IMR-90 (cell line): ENCODE measurements at regions not wholly inside any gene's neighbourhood (a gene's known extent, or its start where the extent isn't known, plus 50 kb on each side); places are given as distances from the start of the nearest gene placed in this dataset.

Experiments used
- ATAC-seq: fragments of 200-7000 bp; cut with Tn5 transposase; 2 replicates; pipeline ENCODE4 v1.9.1; 2020; ENCODE audit warnings: low read depth, mild to moderate bottlenecking, moderate library complexity
- BruUV-seq: library from RNA; stranded (reverse); fragments of 400-500 nt; replicated peaks from 2 replicates; lab custom pipeline; 2021; lab: Mats Ljungman, UMichigan
- CTCF ChIA-PET: fragments of 300-600 bp; formaldehyde crosslinking; extraction: SDS; loops from one replicate; lab custom pipeline; 2021; ENCODE audit warnings: antibody characterized with exemption; lab: Yijun Ruan, JAX
- POLR2A ChIA-PET: fragments of 300-600 bp; sonication (Branson Sonifier 250); formaldehyde crosslinking; loops from one replicate; lab custom pipeline; 2022; ENCODE audit warnings: antibody characterized with exemption; ENCODE audit not compliant: unreplicated experiment; lab: Charles Lee
- DNase-seq: peaks from one replicate; pipeline ENCODE4 v3.0.0; 2013
- H2AFZ ChIP-seq: replicated peaks from 2 replicates; pipeline ENCODE3; 2013; ENCODE audit warnings: low read length, mild to moderate bottlenecking; ENCODE audit not compliant: poor library complexity
- H2AK5ac ChIP-seq: 2 replicates; pipeline ENCODE4 v1.6.1; 2013; ENCODE audit warnings: low read depth, low read length, inconsistent platforms
- H2AK9ac ChIP-seq: replicated peaks from 2 replicates; pipeline ENCODE3; 2013; ENCODE audit warnings: mild to moderate bottlenecking, low read depth, low read length, moderate library complexity; ENCODE audit not compliant: poor library complexity
- H2BK120ac ChIP-seq: 2 replicates; pipeline ENCODE4 v1.6.1; 2013; ENCODE audit warnings: low read depth, low read length, inconsistent platforms
- H2BK15ac ChIP-seq: 3 replicates; pipeline ENCODE4 v1.6.1; 2013; ENCODE audit warnings: low read depth, low read length, inconsistent platforms
- H2BK20ac ChIP-seq: 2 replicates; pipeline ENCODE4 v1.6.1; 2013; ENCODE audit warnings: low read depth, mild to moderate bottlenecking, inconsistent platforms, low read length, moderate library complexity
- H2BK5ac ChIP-seq: 2 replicates; pipeline ENCODE4 v1.6.1; 2013; ENCODE audit warnings: mild to moderate bottlenecking, low read depth, low read length, inconsistent platforms; ENCODE audit not compliant: poor library complexity, severe bottlenecking
- H3K14ac ChIP-seq: replicated peaks from 2 replicates; pipeline ENCODE4 v1.6.1; 2013; ENCODE audit warnings: low read depth, low read length, inconsistent platforms
- H3K18ac ChIP-seq: 2 replicates; pipeline ENCODE4 v1.6.1; 2013; ENCODE audit warnings: low read depth, low read length, control low read depth
- H3K23ac ChIP-seq: 2 replicates; pipeline ENCODE4 v1.6.1; 2013; ENCODE audit warnings: low read depth, low read length, inconsistent platforms
- H3K27ac ChIP-seq: 2 replicates; pipeline ENCODE4 v1.5.1; 2013; ENCODE audit warnings: mild to moderate bottlenecking, control low read depth, low read length; ENCODE audit not compliant: insufficient read depth
- H3K27me3 ChIP-seq: 2 replicates; pipeline ENCODE4 v1.6.1; 2013; ENCODE audit warnings: low read length; ENCODE audit not compliant: control insufficient read depth, insufficient read depth
- H3K36me3 ChIP-seq: 2 replicates; pipeline ENCODE4 v1.6.1; 2013; ENCODE audit warnings: low read length, mixed read lengths; ENCODE audit not compliant: control insufficient read depth, insufficient read depth
- H3K4ac ChIP-seq: 2 replicates; pipeline ENCODE4 v1.6.1; 2013; ENCODE audit warnings: low read depth, low read length, inconsistent platforms
- H3K4me1 ChIP-seq: 2 replicates; pipeline ENCODE4 v1.6.1; 2013; ENCODE audit warnings: low read length, mixed read lengths; ENCODE audit not compliant: control insufficient read depth, insufficient read depth
- H3K4me2 ChIP-seq: 2 replicates; pipeline ENCODE4 v1.6.1; 2013; ENCODE audit warnings: low read depth, mild to moderate bottlenecking, control low read depth, low read length, moderate library complexity
- H3K4me3 ChIP-seq: 2 replicates; pipeline ENCODE4 v1.5.1; 2013; ENCODE audit warnings: low read depth, mild to moderate bottlenecking, control low read depth, low read length, moderate library complexity; ENCODE audit not compliant: insufficient read depth
- H3K56ac ChIP-seq: 2 replicates; pipeline ENCODE4 v1.6.1; 2013; ENCODE audit warnings: low read length, inconsistent platforms; ENCODE audit not compliant: insufficient read depth; ENCODE audit errors: extremely low read depth
- H3K79me1 ChIP-seq, 2 experiments: 2 replicates each; pipeline ENCODE4 v1.6.1; 2013; ENCODE audit warnings: low read length in 2 of 2, inconsistent platforms in 1 of 2, low read depth in 1 of 2
- H3K9ac ChIP-seq: 2 replicates; pipeline ENCODE4 v1.6.1; 2013; ENCODE audit warnings: low read depth, low read length, control low read depth
- H3K9me1 ChIP-seq: 2 replicates; pipeline ENCODE4 v1.6.1; 2013; ENCODE audit warnings: low read length, inconsistent platforms; ENCODE audit not compliant: insufficient read depth
- H3K9me3 ChIP-seq: 2 replicates; pipeline ENCODE4 v1.6.1; 2013; ENCODE audit warnings: low read length; ENCODE audit not compliant: control insufficient read depth, insufficient read depth
- H4K20me1 ChIP-seq: 2 replicates; pipeline ENCODE4 v1.6.1; 2013; ENCODE audit warnings: low read length, inconsistent platforms; ENCODE audit not compliant: insufficient read depth
- H4K5ac ChIP-seq: 2 replicates; pipeline ENCODE4 v1.6.1; 2013; ENCODE audit warnings: mild to moderate bottlenecking, low read depth, low read length, control low read depth
- H4K8ac ChIP-seq, 2 experiments: 2 replicates each; pipeline ENCODE4 v1.6.1; 2013; ENCODE audit warnings: low read depth in 2 of 2, low read length in 2 of 2, control low read depth in 1 of 2, inconsistent platforms in 1 of 2
- H4K91ac ChIP-seq: 2 replicates; pipeline ENCODE4 v1.6.1; 2013; ENCODE audit warnings: low read depth, low read length, inconsistent platforms; ENCODE audit not compliant: insufficient read depth
- CEBPB ChIP-seq: IDR thresholded peaks from 2 replicates; pipeline ENCODE4 v1.6.1; 2012; ENCODE audit warnings: low read depth, low read length, improper control_type of control experiment
- CHD1 ChIP-seq: IDR thresholded peaks from 2 replicates; pipeline ENCODE4 v1.6.1; 2012; ENCODE audit warnings: low read depth, low read length, improper control_type of control experiment
- CTCF ChIP-seq: conservative IDR thresholded peaks from 2 replicates; pipeline ENCODE4 v1.5.1; 2012; ENCODE audit warnings: mild to moderate bottlenecking, low read depth, low read length, improper control_type of control experiment
- MAFK ChIP-seq: IDR thresholded peaks from 2 replicates; pipeline ENCODE4 v1.6.1; 2012; ENCODE audit warnings: low read depth, low read length, improper control_type of control experiment
- NFE2L2 ChIP-seq: fragments of 150-350 bp; IDR thresholded peaks from 2 replicates; pipeline ENCODE4 v1.6.1; 2016; ENCODE audit warnings: low read depth, mild to moderate bottlenecking, low read length
- RFX5 ChIP-seq: IDR thresholded peaks from 2 replicates; pipeline ENCODE4 v1.8.0; 2012; ENCODE audit warnings: low read depth, mild to moderate bottlenecking, low read length, moderate library complexity
- WGBS, 2 experiments: methylation state at CpG; one replicate each; pipeline versions ENCODE4 v1.1.5 to v1.1.7; 2013; ENCODE audit warnings: missing lambda C conversion rate in 2 of 2; ENCODE audit not compliant: insufficient read length in 1 of 2; ENCODE audit errors: extremely low coverage in 2 of 2; 5-methylcytosine and 5-hydroxymethylcytosine counted together
- dilution Hi-C: fragments of 300-500 bp; cut with HindIII; formaldehyde crosslinking; loops from one replicate; pipeline ENCODE4 v1.14.3; 2018; ENCODE audit warnings: low sequenced_read_pairs; ENCODE audit not compliant: unreplicated experiment
- in situ Hi-C: fragments of 300-500 bp; cut with MboI; formaldehyde crosslinking; loops from 3 replicates; pipeline ENCODE4 v1.14.3; 2019; ENCODE audit warnings: low sequenced_read_pairs, inconsistent platforms, mixed read lengths
- intact Hi-C: fragments of 100-400 bp; cut with micrococcal nuclease; formaldehyde crosslinking; loops from 2 replicates; pipeline ENCODE4 v1.10.0; 2022

- Histone ChIP-seq H3K27me3 (no peaks in the 10 kb centered on the region), H2AK5ac (no peak overlapping the region), H3K4me3 (no peak overlapping the region), H3K56ac (no peak overlapping the region), H3K27ac (no peak overlapping the region), H3K18ac (no peak overlapping the region), H3K14ac (no peak overlapping the region), H3K4me1 (no peaks in the 10 kb centered on the region), H4K5ac (no peak overlapping the region), H2AK9ac (no peak overlapping the region), H3K4ac (no peak overlapping the region), H3K9me1 (no peaks in the 10 kb centered on the region), H2BK20ac (no peak overlapping the region), H2AFZ (no peak overlapping the region), H3K9ac (no peak overlapping the region), H2BK5ac (no peak overlapping the region), H4K20me1 (no peaks in the 10 kb centered on the region), H3K9me3 (peaks cover 5% of the 10 kb centered on the region; the same call in 1 of the 2 replicates), H4K91ac (no peak overlapping the region), H4K8ac (no peak overlapping the region), H2BK120ac (no peak overlapping the region), H3K23ac (no peak overlapping the region), H3K36me3 (no peaks in the 10 kb centered on the region), H3K4me2 (no peak overlapping the region), H3K79me1 (no peaks in the 10 kb centered on the region), H2BK15ac (no peak overlapping the region)
- no peak for DNase-seq
- ChIA-PET POLR2A (no interaction called here), CTCF (no interaction called here)
- no peak for ATAC-seq
- TF ChIP-seq MAFK (no peak), CTCF (no peak), CEBPB (no peak), NFE2L2 (no peak), RFX5 (no peak), CHD1 (no peak)
- no CpG with 5 or more reads among the region's 4 CpGs for WGBS, 2 experiments
- dilution Hi-C loops, result no loop called here
- in situ Hi-C loops, result no loop called here
- BruUV-seq, result no TSS peak
- intact Hi-C loops, result no loop called here
Observed at GRCh38 chr4:104235967-104236366, 258.7 kb downstream of the CXXC4 start.
